DOHH2 (cell line): ENCODE measurements at regions not wholly inside any gene's neighbourhood (a gene's known extent, or its start where the extent isn't known, plus 50 kb on each side); places are given as distances from the start of the nearest gene placed in this dataset.

ENCODE experiments used
- H3F3A ChIP-seq: fragments of 200-600 bp; sonication (generic), shearing (Covaris generic); 2 replicates; pipeline ENCODE4 v1.6.0; 2016; ENCODE audit warnings: antibody characterized with exemption, mild to moderate bottlenecking; ENCODE audit not compliant: control insufficient read depth, insufficient read depth
- H3K27ac ChIP-seq: fragments of 200-600 bp; sonication (generic); 2 replicates; pipeline ENCODE4 v1.5.1; 2014; ENCODE audit warnings: low read depth, mild to moderate bottlenecking, low read length, moderate library complexity
- H3K27me3 ChIP-seq: fragments of 200-600 bp; sonication (generic); 2 replicates; pipeline ENCODE4 v1.6.1; 2014; ENCODE audit warnings: mild to moderate bottlenecking, low read length, mixed read lengths; ENCODE audit not compliant: control insufficient read depth
- H3K36me3 ChIP-seq: fragments of 200-600 bp; sonication (generic); 2 replicates; pipeline ENCODE4 v1.6.1; 2014; ENCODE audit warnings: mild to moderate bottlenecking, low read length, moderate library complexity, mixed read lengths; ENCODE audit not compliant: control insufficient read depth
- H3K4me1 ChIP-seq: fragments of 200-600 bp; sonication (generic); 2 replicates; pipeline ENCODE4 v1.6.1; 2014; ENCODE audit warnings: mild to moderate bottlenecking, low read length, mixed read lengths; ENCODE audit not compliant: control insufficient read depth
- H3K4me2 ChIP-seq: fragments of 200-600 bp; sonication (generic); 2 replicates; pipeline ENCODE4 v1.6.0; 2014; ENCODE audit warnings: mild to moderate bottlenecking, low read length, moderate library complexity
- H3K4me3 ChIP-seq: fragments of 200-600 bp; sonication (generic); 2 replicates; pipeline ENCODE4 v1.5.1; 2014; ENCODE audit warnings: mild to moderate bottlenecking, low read length, mixed read lengths
- H3K79me2 ChIP-seq: fragments of 200-600 bp; sonication (generic); 2 replicates; pipeline ENCODE4 v1.6.1; 2014; ENCODE audit warnings: mild to moderate bottlenecking, low read length, mixed read lengths; ENCODE audit not compliant: control insufficient read depth
- H3K9me2 ChIP-seq: fragments of 200-600 bp; sonication (generic); replicated peaks from 2 replicates; pipeline ENCODE4 v1.6.1; 2014; ENCODE audit warnings: mild to moderate bottlenecking, low read length, mixed read lengths; ENCODE audit not compliant: control insufficient read depth
- H3K9me3 ChIP-seq: fragments of 200-600 bp; sonication (generic); 2 replicates; pipeline ENCODE4 v1.6.1; 2014; ENCODE audit warnings: antibody characterized with exemption, low read length, mixed read lengths; ENCODE audit not compliant: control insufficient read depth, insufficient read depth
- H4K20me1 ChIP-seq: fragments of 200-600 bp; sonication (generic); 2 replicates; pipeline ENCODE4 v1.6.0; 2014; ENCODE audit warnings: low read depth, mild to moderate bottlenecking, antibody characterized with exemption, low read length, moderate library complexity; ENCODE audit not compliant: control insufficient read depth, insufficient read depth
- EZH2phosphoT487 ChIP-seq: fragments of 200-600 bp; sonication (generic); IDR thresholded peaks from 2 replicates; pipeline ENCODE4 v1.6.1; 2017; ENCODE audit warnings: borderline replicate concordance, mild to moderate bottlenecking, antibody characterized with exemption, low read length, moderate library complexity, mixed read lengths
- TF ChIP-seq, protein P1 (sequence below): fragments of 200-600 bp; sonication (generic); IDR thresholded peaks from one replicate; pipeline ENCODE4 v1.5.1; 2014; ENCODE audit warnings: antibody characterized with exemption, mild to moderate bottlenecking, low read depth, low read length; ENCODE audit not compliant: poor library complexity, severe bottlenecking

DNA sequence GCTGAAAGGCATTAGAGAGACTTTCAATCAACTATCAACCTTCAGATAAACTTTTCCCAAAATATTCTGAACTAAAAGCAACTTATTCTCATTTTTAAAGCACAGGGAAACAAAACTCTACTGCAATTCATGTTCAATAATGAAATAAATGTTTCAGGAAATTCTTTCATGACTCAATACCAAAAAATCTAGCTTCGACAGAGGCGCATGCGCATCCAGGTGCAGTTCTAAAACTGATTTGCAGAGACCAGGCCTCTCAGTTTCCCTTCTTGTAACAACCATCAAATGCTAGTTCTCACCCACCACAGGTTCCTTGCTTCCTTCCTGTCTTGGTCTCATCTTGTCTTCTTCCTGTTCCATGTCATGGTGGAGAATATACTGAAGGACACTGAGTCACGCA lies 55.3 kb upstream of the NRBF2 start:
- Histone ChIP-seq H3K4me3 (no peak overlapping the region), H3K79me2 (no peaks in the 10 kb centered on the region), H3K27me3 (no peaks in the 10 kb centered on the region; the same call in 1 of the 2 replicates), H3K36me3 (no peaks in the 10 kb centered on the region), H3K4me2 (no peak overlapping the region), H3K27ac (no peak overlapping the region), H3K9me2 (no peaks in the 10 kb centered on the region), H3F3A (no peaks in the 10 kb centered on the region), H4K20me1 (no peaks in the 10 kb centered on the region), H3K4me1 (no peaks in the 10 kb centered on the region), H3K9me3 (no peaks in the 10 kb centered on the region)
- TF ChIP-seq EZH2phosphoT487, result no peak
- TF ChIP-seq, protein P1, sequence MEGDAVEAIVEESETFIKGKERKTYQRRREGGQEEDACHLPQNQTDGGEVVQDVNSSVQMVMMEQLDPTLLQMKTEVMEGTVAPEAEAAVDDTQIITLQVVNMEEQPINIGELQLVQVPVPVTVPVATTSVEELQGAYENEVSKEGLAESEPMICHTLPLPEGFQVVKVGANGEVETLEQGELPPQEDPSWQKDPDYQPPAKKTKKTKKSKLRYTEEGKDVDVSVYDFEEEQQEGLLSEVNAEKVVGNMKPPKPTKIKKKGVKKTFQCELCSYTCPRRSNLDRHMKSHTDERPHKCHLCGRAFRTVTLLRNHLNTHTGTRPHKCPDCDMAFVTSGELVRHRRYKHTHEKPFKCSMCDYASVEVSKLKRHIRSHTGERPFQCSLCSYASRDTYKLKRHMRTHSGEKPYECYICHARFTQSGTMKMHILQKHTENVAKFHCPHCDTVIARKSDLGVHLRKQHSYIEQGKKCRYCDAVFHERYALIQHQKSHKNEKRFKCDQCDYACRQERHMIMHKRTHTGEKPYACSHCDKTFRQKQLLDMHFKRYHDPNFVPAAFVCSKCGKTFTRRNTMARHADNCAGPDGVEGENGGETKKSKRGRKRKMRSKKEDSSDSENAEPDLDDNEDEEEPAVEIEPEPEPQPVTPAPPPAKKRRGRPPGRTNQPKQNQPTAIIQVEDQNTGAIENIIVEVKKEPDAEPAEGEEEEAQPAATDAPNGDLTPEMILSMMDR, result no peak

GRCh38 chr10:63072951-63073350 lies 60.2 kb upstream of the NRBF2 start:
- Histone ChIP-seq H3F3A (no peaks in the 10 kb centered on the region), H3K36me3 (no peaks in the 10 kb centered on the region), H3K27me3 (0 out of 2 replicates have a peak, but pooled peaks cover 2% of the 10 kb centered on the region), H3K4me2 (no peak overlapping the region), H4K20me1 (no peaks in the 10 kb centered on the region), H3K9me2 (no peaks in the 10 kb centered on the region), H3K79me2 (no peaks in the 10 kb centered on the region), H3K27ac (no peak overlapping the region), H3K4me1 (no peaks in the 10 kb centered on the region), H3K4me3 (no peak overlapping the region), H3K9me3 (peaks cover 3% of the 10 kb centered on the region; the same call in 1 of the 2 replicates)
- TF ChIP-seq, protein P1, result no peak
- no peak for TF ChIP-seq EZH2phosphoT487

DNA sequence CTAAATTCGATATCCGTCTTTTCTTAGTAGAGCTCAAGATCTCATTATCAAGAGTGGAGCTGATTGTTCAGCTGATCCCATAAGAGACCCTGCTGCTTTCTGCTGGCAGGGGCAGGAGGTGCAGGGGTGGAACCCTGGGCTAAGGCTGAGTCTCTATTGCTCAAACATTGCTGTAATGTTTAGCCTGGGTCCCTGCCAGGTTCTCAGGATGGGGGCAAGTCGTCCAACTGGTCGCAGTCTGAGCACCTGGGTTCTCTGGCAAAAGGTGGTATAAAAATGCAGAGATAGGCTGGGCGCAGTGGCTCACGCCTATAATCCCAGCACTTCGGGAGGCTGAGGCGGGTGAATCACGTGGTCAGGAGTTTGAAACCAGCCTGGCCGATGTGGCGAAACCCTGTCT lies 62.0 kb upstream of the NRBF2 start:
- Histone ChIP-seq H3K4me1 (no peaks in the 10 kb centered on the region), H3K27ac (no peak overlapping the region), H4K20me1 (no peaks in the 10 kb centered on the region), H3F3A (no peaks in the 10 kb centered on the region), H3K9me2 (no peaks in the 10 kb centered on the region), H3K79me2 (no peaks in the 10 kb centered on the region), H3K9me3 (peaks cover 3% of the 10 kb centered on the region; the same call in 1 of the 2 replicates), H3K27me3 (peaks cover 8% of the 10 kb centered on the region), H3K4me3 (no peak overlapping the region), H3K36me3 (no peaks in the 10 kb centered on the region), H3K4me2 (no peak overlapping the region)
- TF ChIP-seq EZH2phosphoT487, result no peak
- TF ChIP-seq, protein P1, result no peak
